Uterus (tissue), 3 donors: ENCODE measurements at regions not wholly inside any gene's neighbourhood (a gene's known extent, or its start where the extent isn't known, plus 50 kb on each side); places are given as distances from the start of the nearest gene placed in this dataset.

ENCODE experiments used
- DNase-seq, 2 donors: peaks; one replicate each; pipeline ENCODE4 v3.0.0-alpha.2; 2019 to 2020
- H3K27ac ChIP-seq, 2 donors: fragments of 200-600 bp; sonication (generic); 1 replicate in 1 of 2; 2 replicates in 1 of 2; pipeline ENCODE4 v1.5.1; 2016 to 2018
- H3K27me3 ChIP-seq, 2 donors: fragments of 200-600 bp; sonication (generic); one replicate each; pipeline ENCODE4 v1.5.1; 2018 to 2019; ENCODE audit warnings: control low read depth in 1 of 2
- H3K36me3 ChIP-seq, 2 donors: fragments of 200-600 bp; sonication (generic); one replicate each; pipeline ENCODE4 v1.5.1; 2019; ENCODE audit warnings: control low read depth in 1 of 2
- H3K4me1 ChIP-seq, 2 donors: fragments of 200-600 bp; sonication (generic); one replicate each; pipeline ENCODE4 v1.5.1; 2018 to 2019; ENCODE audit warnings: control low read depth in 1 of 2
- H3K4me3 ChIP-seq, 2 donors: fragments of 200-600 bp; sonication (generic); 1 replicate in 1 of 2; 2 replicates in 1 of 2; pipeline ENCODE4 v1.5.1; 2018 to 2019; ENCODE audit warnings: mild to moderate bottlenecking in 1 of 2
- H3K9me3 ChIP-seq, 2 donors: fragments of 200-600 bp; sonication (generic); one replicate each; pipeline ENCODE4 v1.5.1; 2019; ENCODE audit warnings: control low read depth in 1 of 2
- CTCF ChIP-seq, 4 experiments: fragments of 200-600 bp in 2 of 4; fragments of 450-650 bp in 2 of 4; sonication (generic) in 2 of 4; IDR thresholded peaks; one replicate each; pipeline ENCODE4 v1.5.1; 2016 to 2019; ENCODE audit warnings: antibody characterized with exemption in 4 of 4, mild to moderate bottlenecking in 2 of 4, moderate library complexity in 1 of 4
- POLR2A ChIP-seq, 2 donors: fragments of 450-650 bp; IDR thresholded peaks; one replicate each; pipeline ENCODE4 v1.6.1; 2016; ENCODE audit warnings: antibody characterized with exemption in 2 of 2, mild to moderate bottlenecking in 1 of 2, moderate library complexity in 1 of 2
- intact Hi-C: fragments of 100-400 bp; cut with DNase I; formaldehyde crosslinking; loops from one replicate; pipeline ENCODE4 v1.15.1; 2023; ENCODE audit warnings: low total_unique reads
- donor health status: DM: yes; HTN: yes; CAD: no.

GRCh38 chr3:176632925-176633324 is 564.4 kb downstream of the TBL1XR1 start:
- intact Hi-C loops, result no loop called here
- no peaks in the 10 kb centered on the region for H3K4me1 ChIP-seq

DNA sequence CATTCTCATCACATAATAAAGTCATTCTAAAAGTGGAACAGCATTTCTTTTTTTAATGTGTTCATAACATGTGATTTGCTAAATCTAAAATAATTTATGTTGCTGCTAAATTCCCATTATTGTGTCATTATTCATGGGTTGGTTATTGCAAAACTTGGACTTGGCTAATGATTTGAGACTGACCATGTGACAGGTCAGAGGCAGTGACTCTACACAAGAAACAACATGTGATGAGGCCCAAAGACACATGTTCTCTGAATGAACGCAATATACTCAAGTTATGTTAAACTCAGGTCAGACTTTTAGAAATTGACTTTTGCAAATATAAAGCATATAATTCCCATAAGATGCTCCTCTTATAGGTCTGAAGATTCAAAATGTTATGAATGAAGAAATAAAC is 566.1 kb downstream of the TBL1XR1 start:
- no peak for DNase-seq
- no peaks in the 10 kb centered on the region for H3K9me3 ChIP-seq
- H3K36me3 ChIP-seq, result no peaks in the 10 kb centered on the region
- no peak for TF ChIP-seq CTCF (IDR thresholded peaks at IDR 0.05)
- TF ChIP-seq POLR2A (IDR thresholded peaks at IDR 0.05), result no peak
- no peak overlapping the region for H3K27ac ChIP-seq
- no peaks in the 10 kb centered on the region for H3K27me3 ChIP-seq
- H3K4me1 ChIP-seq, result no peaks in the 10 kb centered on the region
- no peak overlapping the region for H3K4me3 ChIP-seq
- intact Hi-C loops, result no loop called here

More at GRCh38 chr3:176632925-176633324, 564.4 kb downstream of the TBL1XR1 start:
- Histone ChIP-seq H3K9me3 (no peaks in the 10 kb centered on the region), H3K36me3 (no peaks in the 10 kb centered on the region), H3K27ac (no peak overlapping the region), H3K27me3 (no peaks in the 10 kb centered on the region), H3K4me3 (no peak overlapping the region)
- no peak for DNase-seq
- TF ChIP-seq CTCF (IDR thresholded peaks at IDR 0.05), result no peak
- TF ChIP-seq POLR2A (IDR thresholded peaks at IDR 0.05), result no peak

- Histone ChIP-seq H3K4me1 (no peaks in the 10 kb centered on the region), H3K36me3 (no peaks in the 10 kb centered on the region), H3K27me3 (no peaks in the 10 kb centered on the region), H3K9me3 (no peaks in the 10 kb centered on the region), H3K4me3 (no peak overlapping the region), H3K27ac (no peak overlapping the region)
- no peak for DNase-seq
- TF ChIP-seq CTCF (IDR thresholded peaks at IDR 0.05) (no peak), POLR2A (IDR thresholded peaks at IDR 0.05) (no peak)
- intact Hi-C loops, result no loop called here
Measured at GRCh38 chr3:176628101-176628639, 569.1 kb downstream of the TBL1XR1 start.

DNA sequence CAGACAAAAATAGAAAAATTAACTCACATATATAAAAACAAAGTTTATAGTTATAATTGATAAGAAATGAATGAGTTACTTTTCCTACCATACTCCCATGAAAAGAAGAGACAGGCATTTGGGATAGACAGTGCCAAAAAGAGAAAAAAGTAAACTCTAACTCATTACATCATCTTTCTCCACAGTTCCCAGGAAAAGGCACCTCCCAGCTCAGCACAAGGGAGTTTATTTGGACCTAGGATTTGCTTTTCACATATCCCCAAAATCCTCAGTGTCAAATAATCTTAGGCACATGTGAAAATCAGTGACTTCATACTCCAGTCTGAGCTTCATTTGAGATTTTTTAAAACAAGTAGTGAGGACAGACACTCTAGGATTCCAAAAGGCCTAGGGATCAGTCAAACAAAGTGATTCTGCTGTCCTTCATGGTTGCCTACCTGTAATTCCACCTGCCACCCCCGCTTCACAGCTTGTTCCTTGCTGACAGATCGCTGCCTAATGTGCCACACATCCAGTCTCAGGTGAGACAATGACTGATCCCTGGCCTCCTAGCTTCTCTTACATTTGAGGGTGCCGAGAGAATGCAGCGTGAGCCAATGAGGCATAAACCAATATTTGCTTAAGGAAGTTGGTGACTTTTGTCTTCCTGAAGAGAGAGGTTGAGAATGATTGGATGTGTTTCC is 573.7 kb downstream of the TBL1XR1 start:
- Histone ChIP-seq H3K36me3 (no peaks in the 10 kb centered on the region), H3K27ac (no peak overlapping the region), H3K4me1 (no peaks in the 10 kb centered on the region), H3K27me3 (no peaks in the 10 kb centered on the region), H3K4me3 (no peak overlapping the region), H3K9me3 (no peaks in the 10 kb centered on the region)
- intact Hi-C loops, result no loop called here
- no peak for DNase-seq
- TF ChIP-seq CTCF (IDR thresholded peaks at IDR 0.05), result no peak
- no peak for TF ChIP-seq POLR2A (IDR thresholded peaks at IDR 0.05)

DNA sequence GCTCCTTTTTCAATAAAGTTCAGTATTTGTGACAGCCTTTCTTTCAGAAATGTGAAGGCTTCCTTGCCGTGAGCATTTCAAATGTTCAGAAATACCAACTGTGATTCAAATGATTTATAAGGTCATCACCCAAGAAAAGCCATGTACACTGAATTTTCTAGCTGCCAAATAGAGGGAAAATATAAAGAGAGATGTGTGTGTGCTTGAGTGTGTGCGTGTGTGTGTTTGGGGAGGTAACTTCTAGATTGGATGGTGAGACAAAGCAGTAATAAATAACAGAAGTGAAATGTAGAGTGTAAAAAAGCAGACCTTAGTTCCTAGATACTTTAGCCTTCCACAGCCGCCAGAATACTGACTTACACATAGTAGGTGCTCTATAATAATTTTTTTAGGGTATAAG is 577.4 kb downstream of the TBL1XR1 start:
- no peak overlapping the region for H3K4me3 ChIP-seq
- H3K27me3 ChIP-seq, result no peaks in the 10 kb centered on the region
- H3K27ac ChIP-seq, result no peak overlapping the region
- H3K36me3 ChIP-seq, result no peaks in the 10 kb centered on the region
- DNase-seq, result no peak
- no peaks in the 10 kb centered on the region for H3K4me1 ChIP-seq
- H3K9me3 ChIP-seq, result no peaks in the 10 kb centered on the region
- TF ChIP-seq CTCF (IDR thresholded peaks at IDR 0.05) (no peak), POLR2A (IDR thresholded peaks at IDR 0.05) (no peak)
- intact Hi-C loops, result no loop called here
